Left ventricle myocardium superior (tissue), 1 donor: ENCODE measurements at regions not wholly inside any gene's neighbourhood (a gene's known extent, or its start where the extent isn't known, plus 50 kb on each side); places are given as distances from the start of the nearest gene placed in this dataset.

Experiments used
- ATAC-seq: fragments of 200-7000 bp; cut with Tn5 transposase; one replicate; pipeline ENCODE4 v1.9.1; 2020; ENCODE audit warnings: mild to moderate bottlenecking, moderate library complexity
- DNase-seq: peaks from one replicate; pipeline ENCODE4 v3.0.0-alpha.2; 2020
- intact Hi-C: fragments of 100-400 bp; cut with micrococcal nuclease; formaldehyde crosslinking; loops from one replicate; pipeline ENCODE4 v1.11.0; 2022
- donor health status: DM: no; HTN: yes; CAD: no; lungs with severe emphysema.

DNA sequence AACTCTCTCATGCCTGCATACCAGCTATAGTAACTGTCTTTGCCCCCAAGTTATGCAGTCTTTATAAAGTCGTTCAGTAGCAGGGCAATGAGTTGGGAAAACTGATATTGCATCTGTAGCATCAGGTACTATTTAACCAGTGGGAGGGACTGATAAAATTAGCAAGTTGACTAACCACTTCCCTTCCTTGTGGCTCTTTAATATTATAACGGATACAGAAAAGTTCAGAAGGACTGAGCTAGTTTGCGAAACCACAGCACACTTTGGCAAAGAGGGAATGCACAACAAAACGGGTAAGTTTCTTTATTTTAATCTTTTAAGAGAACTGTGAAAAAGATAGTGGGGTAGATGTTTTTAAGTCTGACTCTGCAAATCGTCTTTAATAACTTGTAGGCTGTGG, 205.3 kb upstream of the HDAC9 start:
- intact Hi-C loops = loop anchor here (10.0 kb wide), 1 partner anchor 55 kb away; no protein-coding TSS in a partner anchor
- ATAC-seq (peak; percentile 43), DNase-seq (no peak)

DNA sequence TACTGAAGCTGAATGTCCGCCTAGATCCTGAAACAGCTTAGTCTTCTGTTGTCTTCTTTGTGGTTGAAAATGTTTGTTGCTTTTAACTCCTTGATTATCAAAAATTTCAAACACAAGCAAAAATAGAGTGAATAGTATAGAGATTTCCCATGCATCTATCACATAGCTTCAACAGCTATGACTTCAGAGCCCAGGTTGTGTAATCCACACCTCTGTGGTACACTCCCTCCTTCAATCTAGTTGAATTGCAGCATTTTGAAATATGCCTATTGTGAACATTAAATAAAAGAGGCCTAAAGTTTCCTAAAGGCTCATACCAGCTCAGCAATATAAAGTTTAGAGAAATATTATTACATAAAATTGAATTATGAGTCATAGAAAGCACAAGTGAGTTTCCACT, 204.7 kb upstream of the HDAC9 start:
- DNase-seq (no peak), ATAC-seq (no peak)
- intact Hi-C loops = loop anchor here (10.0 kb wide), 1 partner anchor 56 kb away; no protein-coding TSS in a partner anchor

DNA sequence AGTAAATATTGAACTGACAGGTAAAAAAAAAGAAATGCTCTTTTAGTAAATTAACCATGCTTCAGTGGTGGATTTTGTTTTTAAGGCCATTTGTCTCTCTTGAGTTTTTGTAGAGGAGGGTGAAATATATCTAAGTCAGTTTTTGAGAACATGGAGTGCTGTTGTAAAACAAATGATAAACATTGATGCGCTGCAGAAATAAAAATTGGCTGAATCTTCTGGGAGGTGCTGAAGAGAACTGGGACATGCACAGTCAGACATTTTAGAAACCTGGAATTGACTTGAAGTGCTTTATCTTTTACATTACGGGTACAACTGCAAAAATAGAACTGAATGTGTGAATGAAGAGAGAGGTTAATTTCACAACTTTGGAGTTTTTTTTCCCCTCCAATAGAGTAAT, 203.0 kb upstream of the HDAC9 start:
- peak; percentile 58 for ATAC-seq
- intact Hi-C loops = loop anchor here (10.0 kb wide), 1 partner anchor 58 kb away; no protein-coding TSS in a partner anchor
- DNase-seq = no peak

DNA sequence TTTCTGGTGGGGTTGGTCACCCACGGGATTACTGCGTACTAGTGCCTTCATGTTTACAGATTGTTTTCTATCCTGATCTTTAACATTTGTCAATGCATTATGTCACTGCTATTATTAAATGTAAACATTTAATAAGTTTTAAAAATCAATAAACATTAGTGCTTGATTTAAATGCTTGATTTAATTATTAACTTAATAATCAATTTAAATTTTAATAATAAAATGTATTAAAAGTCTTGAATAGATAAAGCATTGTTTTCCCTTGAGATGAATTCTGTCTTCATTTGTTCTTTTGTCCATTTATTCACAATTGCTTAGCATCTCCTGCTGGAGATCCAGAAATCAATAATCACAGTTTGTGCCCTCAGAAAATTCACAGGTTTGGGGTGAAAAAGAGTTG, 201.8 kb upstream of the HDAC9 start:
- intact Hi-C loops = loop anchor here (10.0 kb wide), 1 partner anchor 59 kb away; no protein-coding TSS in a partner anchor
- ATAC-seq (no peak), DNase-seq (no peak)

DNA sequence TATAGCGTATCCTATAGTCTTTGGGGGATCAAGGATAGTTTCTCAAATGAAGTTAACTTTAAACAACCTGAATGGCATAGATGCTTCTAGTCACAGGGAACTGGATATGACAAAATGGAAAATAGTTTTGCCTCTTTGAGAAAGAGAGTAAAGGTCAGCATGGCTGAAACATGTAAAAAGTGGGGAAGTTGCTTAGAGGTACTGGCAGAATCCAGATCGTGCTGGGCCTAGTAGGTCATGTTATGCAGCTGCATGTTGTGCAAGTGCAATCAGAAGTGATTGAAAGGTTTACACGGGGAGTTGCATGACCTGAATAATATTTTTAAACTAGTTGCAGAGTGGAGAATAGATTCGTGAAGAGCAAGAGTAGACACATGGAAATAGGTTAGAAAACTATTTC, 201.1 kb upstream of the HDAC9 start:
- intact Hi-C loops = loop anchor here (10.0 kb wide), 1 partner anchor 60 kb away; no protein-coding TSS in a partner anchor
- peak; percentile 44 for ATAC-seq
- no peak for DNase-seq

DNA sequence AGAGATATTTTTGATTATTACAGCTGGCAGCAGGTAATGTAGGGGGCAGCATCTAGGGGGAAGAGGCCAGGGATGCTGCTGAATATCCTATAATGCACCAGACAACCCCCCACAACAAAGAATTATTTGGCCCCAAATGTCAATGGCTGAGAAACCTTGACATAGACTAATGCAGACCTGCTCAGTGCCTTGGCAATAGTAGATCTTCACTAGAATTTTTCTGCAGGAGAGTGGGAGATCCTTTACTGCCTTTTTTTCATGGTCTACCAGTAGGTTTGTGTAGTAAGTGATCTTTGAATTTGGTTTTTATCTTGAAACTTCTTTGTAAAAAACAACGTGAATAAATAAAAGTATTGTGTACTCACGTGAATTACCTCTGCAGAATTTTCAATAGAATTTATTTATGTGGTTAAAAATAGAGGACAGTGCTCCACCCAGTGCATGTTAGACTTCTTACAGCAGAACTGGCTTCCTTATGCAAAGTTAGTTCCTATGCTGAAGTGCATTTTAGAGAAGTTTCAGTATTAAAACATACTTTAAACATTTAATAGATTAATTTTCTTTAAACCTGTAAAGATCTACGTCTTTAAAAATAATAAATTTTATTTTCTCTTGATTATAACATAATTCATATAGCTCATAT, 199.6 kb upstream of the HDAC9 start:
- peak; percentile 40 for ATAC-seq
- intact Hi-C loops = loop anchor here (10.0 kb wide), 1 partner anchor 61 kb away; no protein-coding TSS in a partner anchor

DNA sequence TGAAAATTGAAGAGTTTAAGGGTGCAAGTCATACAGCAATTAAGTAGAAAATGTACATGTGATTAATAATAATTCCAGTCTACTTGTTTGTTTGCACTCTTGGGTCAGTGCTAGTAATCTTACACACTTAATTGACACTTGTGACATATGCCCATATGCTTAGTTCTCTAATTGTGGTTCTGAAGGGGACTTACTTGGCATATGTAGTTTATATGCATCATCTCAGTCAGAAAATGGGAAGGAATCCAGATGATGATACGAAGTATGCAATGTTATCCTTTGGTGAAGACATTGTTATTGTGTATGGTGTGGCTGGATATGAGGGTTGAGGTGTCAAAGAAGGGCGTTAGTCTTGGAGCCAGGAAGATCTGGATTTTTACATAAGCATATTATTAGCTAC, 193.5 kb upstream of the HDAC9 start:
- intact Hi-C loops = no loop called here
- no peak for ATAC-seq
- DNase-seq = no peak

More for the DNA sequence above, 199.6 kb upstream of the HDAC9 start:
- no peak for DNase-seq

DNA sequence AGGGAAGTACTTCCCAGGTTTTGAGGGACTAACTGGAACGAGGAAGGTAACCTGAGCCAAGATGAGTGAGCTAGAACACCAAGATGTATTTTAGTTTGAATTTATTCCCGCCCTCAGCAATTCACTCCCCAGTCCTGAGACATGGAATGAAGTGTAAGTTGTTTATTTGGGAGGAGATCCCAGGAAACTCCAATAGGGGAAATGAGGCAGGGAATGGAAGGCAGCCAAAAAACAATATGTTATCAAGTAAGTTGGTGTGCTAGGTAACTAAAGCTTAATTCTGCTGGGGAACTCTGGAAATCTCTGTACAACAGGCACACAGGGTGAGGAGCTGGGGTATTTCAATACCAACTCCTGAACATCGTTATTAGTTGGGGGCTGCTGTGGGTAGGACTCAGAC, 189.7 kb upstream of the HDAC9 start:
- no peak for DNase-seq
- intact Hi-C loops = no loop called here
- no peak for ATAC-seq

DNA sequence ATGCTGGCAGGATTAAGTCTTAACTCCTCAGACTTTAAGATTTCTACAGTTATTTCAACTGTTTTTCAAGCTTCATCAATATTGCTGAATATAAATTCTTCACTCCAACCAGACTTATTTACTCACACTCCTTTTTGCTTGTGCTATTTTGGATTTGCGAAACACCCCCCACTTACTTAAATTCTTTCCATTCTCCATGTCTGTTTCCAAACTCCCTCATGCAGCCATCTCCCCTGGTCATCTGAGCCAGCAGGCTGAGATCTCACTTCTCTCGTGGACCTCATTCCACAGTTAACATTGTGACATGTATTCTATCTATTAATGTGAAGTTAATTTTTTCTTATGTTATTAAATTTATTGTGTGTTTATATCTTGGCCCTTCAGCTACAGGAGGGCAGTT, 188.9 kb upstream of the HDAC9 start:
- ATAC-seq = no peak
- intact Hi-C loops = no loop called here
- DNase-seq = no peak

DNA sequence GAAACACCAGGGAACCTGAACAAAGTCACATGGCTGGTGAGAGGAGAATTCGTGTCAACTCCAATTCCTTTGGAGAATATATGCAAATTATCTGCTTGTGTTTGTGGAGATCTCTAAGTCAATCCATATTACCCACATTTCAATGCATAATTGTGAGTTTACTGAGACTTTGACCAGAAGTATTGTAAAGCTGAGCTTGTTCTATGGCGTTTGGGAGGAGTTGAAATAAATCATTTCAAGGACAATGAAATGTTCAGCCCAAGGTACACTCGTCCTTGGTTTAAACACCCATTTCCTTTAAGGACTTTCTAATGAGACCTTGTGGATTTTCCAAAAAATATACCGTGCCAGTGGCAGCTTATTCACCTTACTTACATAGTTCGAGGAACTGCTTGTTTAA, 186.6 kb upstream of the HDAC9 start:
- intact Hi-C loops = no loop called here
- ATAC-seq = no peak
- no peak for DNase-seq

DNA sequence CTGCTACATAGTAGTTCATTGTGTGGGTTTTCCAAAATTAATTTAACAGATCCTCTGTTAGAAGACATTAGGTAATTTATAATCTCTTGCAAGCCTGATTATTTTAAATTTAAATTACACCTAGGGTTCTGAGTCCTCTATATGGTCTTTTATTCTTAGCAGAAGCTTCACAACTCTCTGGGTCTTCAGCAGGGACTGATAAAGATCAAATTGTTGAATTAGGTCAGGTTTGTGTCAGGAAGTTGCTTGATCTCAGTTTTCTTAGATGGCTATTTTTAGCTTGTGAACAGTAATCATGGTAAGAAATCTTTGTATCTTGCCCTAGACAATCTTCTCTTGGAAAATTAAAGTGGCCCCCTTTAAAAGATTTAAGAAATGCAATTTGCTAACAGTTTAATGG, 183.1 kb upstream of the HDAC9 start:
- intact Hi-C loops = no loop called here
- no peak for ATAC-seq
- DNase-seq = no peak

DNA sequence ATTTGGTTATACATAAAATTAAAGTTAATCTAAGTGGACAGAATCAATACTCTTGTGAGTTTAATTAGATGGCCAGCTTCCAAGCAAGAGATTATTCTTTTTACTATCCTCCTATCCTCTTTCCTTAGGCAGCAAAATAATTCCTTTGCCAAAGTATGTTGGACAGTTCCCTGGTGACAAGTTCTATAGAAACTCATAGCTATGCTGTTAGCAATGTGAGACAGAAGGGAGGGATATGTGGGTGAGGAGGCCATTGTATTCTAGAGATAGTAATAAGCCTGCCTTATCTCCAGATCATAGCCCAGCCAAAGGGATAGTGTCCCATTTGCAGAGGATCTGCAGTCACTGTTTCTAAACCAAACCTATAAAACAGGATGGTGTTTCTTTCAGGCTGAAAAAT, 181.6 kb upstream of the HDAC9 start:
- DNase-seq = no peak
- ATAC-seq = no peak
- intact Hi-C loops = no loop called here

DNA sequence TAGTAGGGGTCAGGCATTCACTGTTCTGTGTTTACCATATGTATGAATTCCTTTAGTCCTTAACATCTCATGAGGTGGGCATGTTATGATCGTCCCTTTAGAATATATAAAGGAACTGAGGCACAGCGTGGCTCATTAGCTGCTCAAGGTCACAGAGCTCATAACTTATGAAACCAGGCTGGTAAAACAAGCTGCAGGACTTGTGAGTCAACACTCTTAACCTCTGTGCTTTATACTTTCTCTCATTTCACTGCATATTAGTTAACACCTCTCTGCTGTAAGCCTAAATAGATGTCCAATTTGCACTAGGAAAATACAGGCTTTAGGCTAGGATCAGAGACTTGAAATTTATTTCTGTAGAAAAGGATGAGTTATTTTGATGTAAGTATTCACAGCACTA, 180.3 kb upstream of the HDAC9 start:
- ATAC-seq = no peak
- DNase-seq = no peak
- intact Hi-C loops = no loop called here

DNA sequence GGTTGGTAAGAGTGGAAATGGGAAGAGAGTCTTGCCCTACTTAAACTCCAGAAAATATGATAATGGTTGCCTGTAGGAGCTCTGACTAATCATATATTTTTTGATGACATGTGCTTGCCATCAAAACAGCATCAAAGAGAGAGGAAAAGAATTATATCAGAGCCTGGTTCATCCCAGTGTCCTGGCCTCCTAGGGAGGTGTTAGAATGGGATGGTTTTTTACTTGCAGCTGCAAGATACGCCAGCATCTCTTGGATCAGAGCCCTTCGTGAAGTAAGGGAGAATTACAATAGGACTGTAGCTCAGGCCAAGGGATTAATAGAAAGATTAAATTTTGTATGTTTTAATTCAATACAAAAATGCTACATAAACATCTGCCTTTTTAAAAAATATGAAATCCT, 177.6 kb upstream of the HDAC9 start:
- DNase-seq (no peak), ATAC-seq (no peak)
- intact Hi-C loops = no loop called here

DNA sequence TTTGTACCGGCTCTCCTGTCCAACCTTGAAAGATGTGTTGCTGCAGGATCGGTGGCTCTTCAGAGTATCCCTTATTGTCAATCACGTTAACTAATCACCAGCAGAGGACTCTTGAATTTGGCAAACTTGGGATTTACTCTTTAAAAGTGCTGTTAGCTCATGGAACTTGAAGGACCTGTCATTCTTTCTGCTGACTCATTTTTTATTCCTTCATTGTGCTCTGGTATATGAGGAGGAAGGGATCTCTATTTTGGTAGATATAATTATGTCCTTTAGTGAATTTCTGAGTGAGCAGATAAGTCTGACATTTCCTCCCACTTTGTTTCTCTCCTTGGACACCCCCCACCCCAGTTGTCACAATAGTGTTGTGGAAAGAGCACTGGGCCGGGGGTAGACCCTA, 175.1 kb upstream of the HDAC9 start:
- DNase-seq (no peak), ATAC-seq (no peak)
- intact Hi-C loops = no loop called here

DNA sequence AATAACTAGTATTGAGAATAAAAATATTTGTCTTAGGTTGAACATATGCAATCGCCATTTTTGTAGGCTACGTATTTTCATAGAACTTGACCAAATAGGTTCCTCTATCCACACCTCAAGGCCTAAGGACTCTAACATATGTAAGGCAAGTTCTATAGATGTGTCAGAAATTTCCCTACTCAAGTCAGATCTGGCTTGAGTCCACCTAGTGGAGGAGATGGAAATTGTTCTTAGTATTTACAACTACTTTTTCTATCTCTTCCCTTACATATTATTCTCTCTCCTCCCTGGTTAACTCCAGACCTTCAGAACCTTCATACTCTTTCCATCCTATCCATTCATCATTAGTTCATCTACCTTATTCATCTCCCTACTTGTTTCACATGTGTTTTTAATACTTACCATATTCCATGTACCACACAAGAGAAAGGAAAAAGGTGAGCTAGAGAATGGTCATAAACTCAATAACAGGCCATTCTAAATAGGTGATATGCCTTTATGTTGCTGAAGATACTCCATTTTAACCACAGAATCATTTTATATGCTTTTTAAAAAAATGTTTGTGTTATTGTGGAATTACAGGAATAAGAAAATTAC, 174.5 kb upstream of the HDAC9 start:
- intact Hi-C loops = no loop called here
- ATAC-seq (no peak), DNase-seq (no peak)

DNA sequence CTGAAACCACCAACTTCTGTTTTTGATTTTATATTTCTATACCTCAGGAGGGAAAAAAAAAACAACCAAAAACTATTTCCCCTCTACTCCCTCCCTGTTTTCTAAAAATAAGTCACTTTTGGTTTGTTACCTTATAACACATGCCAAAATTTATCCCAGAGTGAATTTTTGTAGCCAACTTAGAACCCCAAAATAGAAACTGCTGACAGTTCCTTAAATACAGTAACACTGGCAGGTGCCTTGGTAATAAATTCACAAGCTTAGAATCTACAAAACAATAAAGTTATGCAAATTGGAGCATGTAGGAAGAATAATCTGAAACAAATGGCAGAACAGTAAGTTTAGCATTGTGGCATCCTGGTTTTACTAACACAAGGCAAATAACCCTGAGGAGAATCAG, 165.0 kb upstream of the HDAC9 start:
- intact Hi-C loops = no loop called here
- no peak for DNase-seq
- ATAC-seq = peak; percentile 52

DNA sequence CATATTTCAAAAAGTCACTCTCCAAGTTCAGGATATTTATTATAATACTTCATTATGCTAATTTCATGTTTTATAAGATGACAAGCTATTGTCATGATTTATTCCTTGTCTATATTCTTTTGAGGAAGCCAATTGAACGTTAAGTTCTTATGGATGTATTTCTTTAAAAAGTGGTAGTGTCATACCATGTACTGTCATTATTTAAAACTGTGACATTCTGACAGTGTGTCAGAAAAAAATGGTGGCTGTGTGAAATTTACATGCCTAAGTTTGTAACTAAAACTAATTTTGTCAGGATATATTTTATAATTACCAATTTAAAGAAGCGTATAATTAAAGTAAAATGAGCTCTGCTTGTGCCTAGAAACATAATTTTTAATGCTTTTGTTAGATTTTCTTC, 158.9 kb upstream of the HDAC9 start:
- DNase-seq (no peak), ATAC-seq (no peak)
- intact Hi-C loops = no loop called here

DNA sequence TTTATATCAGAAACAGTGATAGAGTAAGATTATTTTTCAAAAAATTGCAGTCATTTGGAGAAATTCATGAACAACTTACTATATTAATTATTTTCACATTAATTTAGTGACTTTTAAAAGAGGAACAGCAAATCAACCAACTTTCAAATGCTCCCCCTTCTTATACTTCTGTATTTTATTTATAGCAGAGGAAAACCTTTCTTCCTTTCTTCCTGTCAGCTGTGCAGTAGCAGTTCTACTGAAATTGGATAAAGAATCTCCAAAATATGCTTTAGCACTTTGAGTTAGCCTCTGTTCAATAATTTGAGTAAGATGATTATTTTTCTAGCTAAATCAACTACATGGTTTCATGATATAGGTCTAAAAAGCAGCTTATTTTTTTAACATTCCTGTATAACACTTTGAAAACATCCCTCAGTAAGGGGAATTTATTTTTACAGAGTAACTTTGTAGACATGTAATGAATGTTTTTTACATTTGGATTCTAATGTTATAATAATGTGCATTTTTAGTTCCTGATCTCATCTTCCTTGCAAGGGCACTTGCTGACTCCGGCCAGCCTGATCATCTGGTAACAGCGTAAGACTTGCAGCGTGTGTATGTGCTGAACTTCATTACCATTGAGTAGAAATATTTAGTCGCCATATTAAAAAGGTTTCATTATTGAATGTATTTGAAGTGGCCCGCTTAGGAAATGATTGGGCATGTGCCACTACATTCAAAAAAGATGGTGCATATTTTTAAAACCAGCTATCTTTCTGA, 158.3 kb upstream of the HDAC9 start:
- DNase-seq (no peak), ATAC-seq (peak; percentile 59)

DNA sequence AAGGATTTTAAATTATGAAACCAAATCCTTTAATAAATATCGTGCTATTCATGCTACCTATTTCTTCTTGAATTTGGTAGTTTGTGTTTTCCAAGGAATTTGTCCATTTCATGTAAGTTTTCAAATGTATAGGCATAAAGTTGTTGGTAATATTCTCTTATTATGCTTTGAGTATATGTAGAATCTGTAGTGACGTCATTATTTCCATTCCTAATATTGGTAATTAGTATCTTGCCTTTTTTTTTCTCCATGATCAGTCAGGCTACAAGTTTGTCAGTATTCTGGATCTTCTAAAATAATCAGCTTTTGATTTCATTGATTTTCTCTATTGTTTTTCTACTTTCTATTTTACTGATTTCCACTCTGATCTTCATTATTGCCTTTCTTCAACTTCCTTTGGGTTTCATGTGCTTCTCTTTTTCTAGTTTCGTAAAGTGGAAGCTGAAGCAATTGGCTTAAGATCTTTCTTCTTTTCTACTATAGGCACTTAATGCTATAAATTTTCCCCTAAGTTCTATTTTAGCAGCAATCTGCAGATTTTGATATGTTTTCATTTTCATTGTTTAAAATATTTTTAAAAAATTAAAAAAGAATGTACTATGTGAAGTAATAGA, 156.5 kb upstream of the HDAC9 start:
- intact Hi-C loops = no loop called here
- ATAC-seq (no peak), DNase-seq (no peak)

More for the DNA sequence above, 158.3 kb upstream of the HDAC9 start:
- intact Hi-C loops = no loop called here
